Astrocyte of the cerebellum (primary cell): ENCODE measurements at regions not wholly inside any gene's neighbourhood (a gene's known extent, or its start where the extent isn't known, plus 50 kb on each side); places are given as distances from the start of the nearest gene placed in this dataset.
"Not testable (repeated sequence)": the region's sequence is repeated elsewhere in the genome, so short reads cannot be mapped to it uniquely, and the experiment has no call there.

Experiments used
- DNase-seq: peaks from one replicate; pipeline ENCODE4 v3.0.0-alpha.2; 2011; ENCODE audit warnings: low read depth
- H3K4me3 ChIP-seq: 2 replicates; pipeline ENCODE4 v1.5.1; 2011; ENCODE audit warnings: mild to moderate bottlenecking, low read depth, low read length, moderate library complexity
- in situ Hi-C: cut with HindIII; loops from 2 replicates; pipeline ENCODE4 v1.10.0; 2017; ENCODE audit warnings: low sequenced_read_pairs
- TF ChIP-seq, protein P1 (sequence below): IDR thresholded peaks from 2 replicates; pipeline ENCODE4 v1.5.1; 2012; ENCODE audit warnings: low read length, low read depth, moderate library complexity, mild to moderate bottlenecking; ENCODE audit errors: missing control alignments

DNA sequence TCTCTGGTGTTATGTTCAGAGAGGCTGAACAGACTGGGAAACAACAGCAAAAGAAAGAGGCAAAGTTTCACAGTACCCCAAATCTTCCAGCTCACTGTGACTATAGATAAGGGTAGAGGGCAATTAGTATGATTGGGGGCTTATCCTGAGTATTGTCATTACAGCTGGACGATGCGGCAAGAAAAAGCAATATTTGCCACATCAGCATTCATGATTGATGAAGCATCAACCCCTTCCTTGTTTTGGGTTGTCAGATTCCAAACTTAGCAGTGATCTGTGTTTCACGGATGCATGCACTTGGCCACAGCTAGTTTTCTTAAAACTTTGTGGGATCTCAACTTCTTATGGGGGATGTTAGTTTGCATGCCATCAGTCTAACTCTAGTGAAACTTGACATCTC lies 348.8 kb upstream of the SLITRK5 start:
- in situ Hi-C loops = no loop called here
- DNase-seq = no peak
- H3K4me3 ChIP-seq = no peak overlapping the region
- TF ChIP-seq, protein P1, sequence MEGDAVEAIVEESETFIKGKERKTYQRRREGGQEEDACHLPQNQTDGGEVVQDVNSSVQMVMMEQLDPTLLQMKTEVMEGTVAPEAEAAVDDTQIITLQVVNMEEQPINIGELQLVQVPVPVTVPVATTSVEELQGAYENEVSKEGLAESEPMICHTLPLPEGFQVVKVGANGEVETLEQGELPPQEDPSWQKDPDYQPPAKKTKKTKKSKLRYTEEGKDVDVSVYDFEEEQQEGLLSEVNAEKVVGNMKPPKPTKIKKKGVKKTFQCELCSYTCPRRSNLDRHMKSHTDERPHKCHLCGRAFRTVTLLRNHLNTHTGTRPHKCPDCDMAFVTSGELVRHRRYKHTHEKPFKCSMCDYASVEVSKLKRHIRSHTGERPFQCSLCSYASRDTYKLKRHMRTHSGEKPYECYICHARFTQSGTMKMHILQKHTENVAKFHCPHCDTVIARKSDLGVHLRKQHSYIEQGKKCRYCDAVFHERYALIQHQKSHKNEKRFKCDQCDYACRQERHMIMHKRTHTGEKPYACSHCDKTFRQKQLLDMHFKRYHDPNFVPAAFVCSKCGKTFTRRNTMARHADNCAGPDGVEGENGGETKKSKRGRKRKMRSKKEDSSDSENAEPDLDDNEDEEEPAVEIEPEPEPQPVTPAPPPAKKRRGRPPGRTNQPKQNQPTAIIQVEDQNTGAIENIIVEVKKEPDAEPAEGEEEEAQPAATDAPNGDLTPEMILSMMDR = no peak

DNA sequence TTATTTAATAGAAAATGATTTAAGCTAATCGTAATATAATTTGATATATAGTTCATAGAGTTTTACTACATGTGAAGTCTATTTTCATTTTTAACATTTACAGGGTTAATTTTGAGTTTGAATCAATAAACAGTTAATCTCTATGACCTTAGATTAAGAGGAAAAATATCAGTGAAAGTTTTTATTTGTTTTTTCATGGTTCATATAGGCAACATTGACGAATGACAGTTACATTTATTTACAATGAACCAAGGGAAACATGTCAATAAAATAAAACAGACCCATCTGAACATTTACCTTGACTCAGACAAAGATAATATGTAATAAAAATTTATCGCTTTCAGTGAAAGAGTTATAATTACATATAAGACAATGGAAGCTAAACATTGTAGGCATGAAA lies 346.6 kb upstream of the SLITRK5 start:
- in situ Hi-C loops = no loop called here
- no peak overlapping the region for H3K4me3 ChIP-seq
- no peak for DNase-seq
- TF ChIP-seq, protein P1 = no peak

GRCh38 chr13:87331178-87331577 lies 340.0 kb upstream of the SLITRK5 start:
- in situ Hi-C loops = no loop called here
- H3K4me3 ChIP-seq = no peak overlapping the region
- TF ChIP-seq, protein P1 = no peak
- peak; percentile 16 for DNase-seq

- H3K4me3 ChIP-seq = no peak overlapping the region
- in situ Hi-C loops = no loop called here
- no peak for DNase-seq
- TF ChIP-seq, protein P1 = no peak
Measured at GRCh38 chr13:87333599-87333998, 337.6 kb upstream of the SLITRK5 start.

DNA sequence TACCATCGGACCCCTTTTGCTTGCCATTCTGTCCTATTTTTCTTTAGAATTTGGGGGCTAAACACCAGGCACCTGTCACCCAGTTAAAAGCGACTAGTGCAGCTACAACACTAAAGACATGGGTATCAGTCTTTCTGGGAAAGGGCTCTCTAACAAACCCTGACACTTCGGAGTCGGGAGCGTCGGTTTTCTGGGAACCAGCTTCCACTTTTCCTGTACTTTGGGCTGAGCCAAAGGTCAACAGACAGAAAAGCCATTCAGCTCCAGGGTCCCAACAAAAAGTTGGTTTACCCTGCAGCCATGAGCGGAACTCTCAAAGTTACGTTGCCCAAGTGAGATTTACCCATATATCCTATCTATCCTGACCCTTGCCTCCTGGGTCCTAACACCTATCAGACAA lies 337.0 kb upstream of the SLITRK5 start:
- H3K4me3 ChIP-seq = no peak overlapping the region
- in situ Hi-C loops = no loop called here
- DNase-seq = no peak
- TF ChIP-seq, protein P1 = no peak

DNA sequence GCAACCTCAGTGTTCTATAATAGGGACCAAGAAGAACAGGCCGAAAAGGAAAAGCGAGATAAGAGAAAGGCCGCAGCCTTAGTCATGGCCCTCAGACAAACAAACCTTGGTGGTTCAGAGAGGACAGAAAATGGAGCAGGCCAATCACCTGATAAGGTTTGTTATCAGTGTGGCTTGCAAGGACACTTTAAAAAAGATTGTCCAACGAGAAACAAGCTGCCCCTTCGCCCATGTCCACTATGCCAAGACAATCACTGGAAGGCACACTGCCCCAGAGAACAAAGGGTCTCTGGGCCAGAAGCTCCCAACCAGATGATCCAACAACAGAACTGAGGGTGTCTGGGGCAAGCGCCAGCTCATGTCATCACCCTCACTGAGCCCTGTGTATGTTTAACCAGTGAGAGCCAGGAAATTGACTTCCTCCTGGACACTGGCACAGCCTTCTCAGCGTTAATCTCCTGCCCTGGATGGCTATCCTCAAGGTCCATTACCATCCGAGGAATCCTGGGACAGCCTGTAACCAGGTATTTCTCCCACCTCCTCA lies 334.8 kb upstream of the SLITRK5 start:
- DNase-seq, in situ Hi-C loops: not testable (repeated sequence)

GRCh38 chr13:87344176-87344575 lies 327.0 kb upstream of the SLITRK5 start:
- TF ChIP-seq, protein P1 = no peak
- no peak for DNase-seq
- in situ Hi-C loops = no loop called here
- H3K4me3 ChIP-seq = no peak overlapping the region

More for the DNA sequence above, 334.8 kb upstream of the SLITRK5 start:
- H3K4me3 ChIP-seq = not testable (repeated sequence)
